ENCODE measurements at regions not wholly inside any gene's neighbourhood (a gene's known extent, or its start where the extent isn't known, plus 50 kb on each side); places are given as distances from the start of the nearest gene placed in this dataset.
"Not testable (repeated sequence)": the region's sequence is repeated elsewhere in the genome, so short reads cannot be mapped to it uniquely, and the experiment has no call there.

GRCh38 chr13:44744880-44745633, 168.9 kb upstream of the TSC22D1 start:
- no peak for DNase-seq

- no peak for DNase-seq
Observed at GRCh38 chr13:44739539-44739938, 163.4 kb upstream of the TSC22D1 start.

GRCh38 chr13:44739120-44739519, 163.0 kb upstream of the TSC22D1 start:
- DNase-seq: no peak

GRCh38 chr13:44738463-44738862, 162.3 kb upstream of the TSC22D1 start:
- DNase-seq: no peak

- no peak for DNase-seq
Observed at GRCh38 chr13:44735806-44736205, 159.7 kb upstream of the TSC22D1 start.

- no peak for DNase-seq
Observed at GRCh38 chr13:44734201-44734707, 158.1 kb upstream of the TSC22D1 start.

GRCh38 chr13:44732503-44733098, 156.5 kb upstream of the TSC22D1 start:
- DNase-seq: no peak

- no peak for DNase-seq
Observed at GRCh38 chr13:44730851-44731250, 154.7 kb upstream of the TSC22D1 start.

- no peak for DNase-seq
Observed at GRCh38 chr13:44730099-44730498, 154.0 kb upstream of the TSC22D1 start.

- DNase-seq: not testable (repeated sequence)
Observed at GRCh38 chr13:44727591-44727990, 151.5 kb upstream of the TSC22D1 start.

GRCh38 chr13:44726778-44727177, 150.6 kb upstream of the TSC22D1 start:
- DNase-seq: no peak

- no peak for DNase-seq
Observed at GRCh38 chr13:44726214-44726613, 150.1 kb upstream of the TSC22D1 start.

GRCh38 chr13:44719857-44720671, 143.9 kb upstream of the TSC22D1 start:
- no peak for DNase-seq

GRCh38 chr13:44718467-44718866, 142.3 kb upstream of the TSC22D1 start:
- no peak for DNase-seq

GRCh38 chr13:44715287-44716230, 139.4 kb upstream of the TSC22D1 start:
- no peak for DNase-seq

GRCh38 chr13:44713788-44714469, 137.8 kb upstream of the TSC22D1 start:
- DNase-seq: no peak

- DNase-seq: no peak
Observed at GRCh38 chr13:44711706-44712105, 135.6 kb upstream of the TSC22D1 start.

- DNase-seq: no peak
Observed at GRCh38 chr13:44710576-44710975, 134.4 kb upstream of the TSC22D1 start.

GRCh38 chr13:44704811-44705210, 128.7 kb upstream of the TSC22D1 start:
- DNase-seq: not testable (repeated sequence)

- DNase-seq: no peak
Observed at GRCh38 chr13:44703371-44703770, 127.2 kb upstream of the TSC22D1 start.

- DNase-seq: no peak
Observed at GRCh38 chr13:44698066-44698465, 121.9 kb upstream of the TSC22D1 start.

- DNase-seq: no peak
Observed at GRCh38 chr13:44697058-44697457, 120.9 kb upstream of the TSC22D1 start.
